HepG2 (cell line): ENCODE measurements at regions not wholly inside any gene's neighbourhood (a gene's known extent, or its start where the extent isn't known, plus 50 kb on each side); places are given as distances from the start of the nearest gene placed in this dataset.

Experiments
- ATAC-seq: fragments of 200-7000 bp; cut with Tn5 transposase; 3 replicates; pipeline ENCODE4 v1.9.1; 2020; ENCODE audit warnings: mild to moderate bottlenecking, moderate library complexity
- BruUV-seq: library from RNA; stranded (reverse); fragments of 400-500 nt; replicated peaks from 2 replicates; lab custom pipeline; 2021; lab: Mats Ljungman, UMichigan
- CTCF ChIA-PET: fragments of 300-600 bp; formaldehyde crosslinking; extraction: SDS; loops from one replicate; lab custom pipeline; 2021; ENCODE audit warnings: low total read pairs, inconsistent platforms, low intra/inter-chr PET ratio; lab: Yijun Ruan, JAX
- POLR2A ChIA-PET: fragments of 350-600 bp; sonication (Branson Sonifier 250); formaldehyde crosslinking; loops from one replicate; lab custom pipeline; 2020; ENCODE audit warnings: antibody characterized with exemption, inconsistent platforms; lab: Yijun Ruan, JAX
- DNase-seq: peaks from one replicate; pipeline ENCODE4 v3.0.0-alpha.2; 2015; ENCODE audit warnings: low spot score
- FAIRE-seq: peaks from 3 replicates; lab custom pipeline; 2011; peaks lifted over from hg19 to GRCh38; lab: Jason Lieb, UNC
- H2AFZ ChIP-seq: one replicate; pipeline ENCODE4 v1.6.1; 2011; ENCODE audit warnings: low read length, inconsistent platforms
- H3K27ac ChIP-seq: fragments of 300-600 bp; 3 replicates; pipeline ENCODE4 v1.8.0; 2011; ENCODE audit warnings: mixed run types, mild to moderate bottlenecking, mixed read lengths, low read length, inconsistent platforms; ENCODE audit not compliant: insufficient read depth; ENCODE audit errors: extremely low read length
- H3K27me3 ChIP-seq, 2 experiments: fragments of 200-600 bp in 1 of 2; 2 replicates in 1 of 2; 3 replicates in 1 of 2; pipeline versions ENCODE4 v1.6.0 to v1.8.0; 2011; ENCODE audit warnings: low read length in 2 of 2, mild to moderate bottlenecking in 2 of 2, moderate library complexity in 2 of 2, inconsistent platforms in 1 of 2; ENCODE audit not compliant: insufficient read depth in 2 of 2, control insufficient read depth in 1 of 2
- H3K36me3 ChIP-seq, 2 experiments: fragments of 200-600 bp in 1 of 2; replicated peaks in 1 of 2; 2 replicates in 1 of 2; 3 replicates in 1 of 2; pipeline versions ENCODE4 v1.5.1 to v1.8.0; 2011; ENCODE audit warnings: low read length in 2 of 2, inconsistent platforms in 1 of 2; ENCODE audit not compliant: insufficient read depth in 2 of 2, control insufficient read depth in 1 of 2
- H3K4me1 ChIP-seq: 2 replicates; pipeline ENCODE4 v1.5.1; 2012; ENCODE audit warnings: low read length, inconsistent platforms; ENCODE audit not compliant: insufficient read depth
- H3K4me2 ChIP-seq: 2 replicates; pipeline ENCODE4 v1.6.0; 2011; ENCODE audit warnings: low read depth, low read length, inconsistent platforms
- H3K4me3 ChIP-seq, 3 experiments: fragments of 200-600 bp in 1 of 3; sonication (generic), shearing (Covaris generic) in 1 of 3; replicated peaks in 1 of 3; 2 replicates each; pipeline ENCODE4 v1.5.1; 2011 to 2016; ENCODE audit warnings: low read length in 3 of 3, inconsistent platforms in 2 of 3, low read depth in 2 of 3, mild to moderate bottlenecking in 2 of 3, control low read depth in 1 of 3, mixed read lengths in 1 of 3; ENCODE audit not compliant: insufficient read depth in 1 of 3
- H3K79me2 ChIP-seq: one replicate; pipeline ENCODE4 v1.6.1; 2011; ENCODE audit warnings: low read length, inconsistent platforms; ENCODE audit not compliant: insufficient read depth
- H3K9ac ChIP-seq: 2 replicates; pipeline ENCODE4 v1.6.0; 2011; ENCODE audit warnings: mild to moderate bottlenecking, low read depth, low read length, inconsistent platforms; ENCODE audit not compliant: insufficient read depth
- H3K9me3 ChIP-seq: 2 replicates; pipeline ENCODE4 v1.5.1; 2012; ENCODE audit warnings: mild to moderate bottlenecking, low read length
- H4K20me1 ChIP-seq: 2 replicates; pipeline ENCODE4 v1.6.0; 2011; ENCODE audit warnings: inconsistent platforms, mild to moderate bottlenecking, low read length, moderate library complexity; ENCODE audit not compliant: insufficient read depth
- CBFB ChIP-seq: sonication (generic); formaldehyde crosslinking; IDR thresholded peaks from 2 replicates; pipeline ENCODE4 v1.4.0; 2020; ENCODE audit warnings: missing genetic modification reagents
- CTCF ChIP-seq: sonication (generic); formaldehyde crosslinking; IDR thresholded peaks from 2 replicates; pipeline ENCODE4 v1.5.0; 2020; ENCODE audit warnings: mild to moderate bottlenecking, missing genetic modification reagents, moderate library complexity
- EEA1 ChIP-seq: sonication (generic); formaldehyde crosslinking; IDR thresholded peaks from 2 replicates; pipeline ENCODE4 v1.5.1; 2020; ENCODE audit warnings: mild to moderate bottlenecking, missing genetic modification reagents, borderline replicate concordance
- GATAD2A ChIP-seq: IDR thresholded peaks from 2 replicates; pipeline ENCODE4 v1.6.1; 2016
- HDAC1 ChIP-seq: sonication (generic); formaldehyde crosslinking; IDR thresholded peaks from 2 replicates; pipeline ENCODE4 v1.5.1; 2020; ENCODE audit warnings: mild to moderate bottlenecking, missing genetic modification reagents
- HDAC2 ChIP-seq: sonication (generic); formaldehyde crosslinking; IDR thresholded peaks from 2 replicates; pipeline ENCODE4 v1.4.0; 2020; ENCODE audit warnings: missing genetic modification reagents
- HNRNPL ChIP-seq: fragments of 200-400 bp; formaldehyde crosslinking; IDR thresholded peaks from 2 replicates; pipeline ENCODE4 v1.6.1; 2017; ENCODE audit warnings: mild to moderate bottlenecking, low read depth, low read length
- KAT8 ChIP-seq: IDR thresholded peaks from 2 replicates; pipeline ENCODE4 v1.6.1; 2016; ENCODE audit warnings: missing genetic modification reagents, missing compliant biosample characterization
- NFKB2 ChIP-seq: sonication (generic); formaldehyde crosslinking; IDR thresholded peaks from 2 replicates; pipeline ENCODE4 v1.4.0; 2020; ENCODE audit warnings: missing genetic modification reagents, borderline replicate concordance
- RCOR2 ChIP-seq: IDR thresholded peaks from 2 replicates; pipeline ENCODE4 v1.6.1; 2016; ENCODE audit warnings: missing biosample characterization, missing genetic modification reagents
- SAP130 ChIP-seq: IDR thresholded peaks from 2 replicates; pipeline ENCODE4 v1.6.1; 2016; ENCODE audit warnings: low read depth
- SP1 ChIP-seq, 2 experiments: fragments of 450-650 bp in 1 of 2; sonication (generic) in 1 of 2; formaldehyde crosslinking in 1 of 2; IDR thresholded peaks; 2 replicates each; pipeline versions ENCODE4 v1.4.0 to v1.6.1; 2016 to 2020; ENCODE audit warnings: missing genetic modification reagents in 1 of 2
- TFAP4 ChIP-seq: sonication (generic); IDR thresholded peaks from 2 replicates; pipeline ENCODE4 v1.6.1; 2016; ENCODE audit warnings: low read depth, borderline replicate concordance
- TSC22D2 ChIP-seq: sonication (generic); formaldehyde crosslinking; IDR thresholded peaks from 2 replicates; pipeline ENCODE4 v1.5.1; 2020; ENCODE audit warnings: missing genetic modification reagents, mild to moderate bottlenecking, borderline replicate concordance
- ZBTB37 ChIP-seq: sonication (generic); formaldehyde crosslinking; IDR thresholded peaks from 2 replicates; pipeline ENCODE4 v1.4.0; 2020; ENCODE audit warnings: mild to moderate bottlenecking, missing genetic modification reagents
- ZMYM3 ChIP-seq: sonication (generic); formaldehyde crosslinking; IDR thresholded peaks from 2 replicates; pipeline ENCODE4 v1.5.1; 2020; ENCODE audit warnings: mild to moderate bottlenecking, missing genetic modification reagents
- ZNF44 ChIP-seq: sonication (generic); formaldehyde crosslinking; IDR thresholded peaks from 2 replicates; pipeline ENCODE4 v1.5.1; 2020; ENCODE audit warnings: mild to moderate bottlenecking, missing genetic modification reagents
- WGBS: methylation state at CpG from one replicate; pipeline ENCODE4 v1.1.6; 2017; ENCODE audit warnings: low lambda C conversion rate; 5-methylcytosine and 5-hydroxymethylcytosine counted together
- in situ Hi-C: cut with HindIII; loops from 2 replicates; pipeline ENCODE4 v1.10.0; 2017; ENCODE audit warnings: low pct_unique_long_range_greater_than_20kb; ENCODE audit not compliant: extremely low pct_ligation_motif_present
- intact Hi-C: fragments of 100-400 bp; cut with micrococcal nuclease; formaldehyde crosslinking; loops from one replicate; pipeline ENCODE4 v1.10.0; 2022; ENCODE audit not compliant: unreplicated experiment
- TF ChIP-seq, protein P1 (sequence below): sonication (generic); formaldehyde crosslinking; IDR thresholded peaks from 2 replicates; pipeline ENCODE4 v1.5.1; 2020; ENCODE audit warnings: mild to moderate bottlenecking, moderate library complexity, missing genetic modification reagents

GRCh38 chr13:40480012-40480914 is 186.2 kb downstream of the FOXO1 start:
- H3K4me1 ChIP-seq, result peaks cover 92% of the 10 kb centered on the region
- no peaks in the 10 kb centered on the region for H3K27me3 ChIP-seq
- BruUV-seq, result no TSS peak
- ATAC-seq (peak; percentile 47), FAIRE-seq (peak; percentile 57), DNase-seq (peak; percentile 62)
- no peaks in the 10 kb centered on the region for H3K9me3 ChIP-seq
- no peaks in the 10 kb centered on the region for H4K20me1 ChIP-seq
- peak overlapping the region; percentile 32 for H3K9ac ChIP-seq
- WGBS, result 13% methylated on average over 12 of the region's 19 CpGs
- peak overlapping the region; percentile 49 for H3K27ac ChIP-seq
- peak overlapping the region in 2 of 3 experiments; percentile 3 to 34; a peak in 3 of 6 replicates for H3K4me3 ChIP-seq
- CTCF ChIA-PET, result no interaction called here
- in situ Hi-C loops, result no loop called here
- H3K36me3 ChIP-seq, result no peaks in the 10 kb centered on the region
- H3K79me2 ChIP-seq, result no peaks in the 10 kb centered on the region
- intact Hi-C loops, result loop anchor here (5.0 kb wide), 1 partner anchor 182 kb away; no protein-coding TSS in a partner anchor
- peak overlapping the region; percentile 55 for H3K4me2 ChIP-seq
- POLR2A ChIA-PET, result interaction anchor here (1.2 kb wide), 1 partner anchor 23 kb away, joined by 4 read pairs; no protein-coding TSS in a partner anchor
- H2AFZ ChIP-seq, result no peak overlapping the region
- TF ChIP-seq CTCF (CRISPR knock-in tag) (no peak; the same call in 1 of the 2 replicates), TSC22D2 (CRISPR knock-in tag) (no peak), SP1 (IDR thresholded peaks at IDR 0.05) (no peak), SP1 (CRISPR knock-in tag; IDR thresholded peaks at IDR 0.05) (no peak), ZBTB37 (CRISPR knock-in tag) (peak; percentile 71; the same call in 1 of the 2 replicates), HNRNPL (peak; percentile 88), KAT8 (CRISPR knock-in tag) (no peak), EEA1 (CRISPR knock-in tag) (no peak), NFKB2 (CRISPR knock-in tag) (0 out of 2 replicates have a peak, but pooled peaks have one; percentile 51), ZNF44 (CRISPR knock-in tag) (no peak), HDAC1 (CRISPR knock-in tag) (peak; percentile 43; the same call in 1 of the 2 replicates), TFAP4 (peak; percentile 81; the same call in 1 of the 2 replicates), SAP130 (CRISPR knock-in tag) (peak; percentile 49; the same call in 1 of the 2 replicates), CBFB (CRISPR knock-in tag) (0 out of 2 replicates have a peak, but pooled peaks have one; percentile 36), GATAD2A (CRISPR knock-in tag) (peak; percentile 51), RCOR2 (peak; percentile 69), ZMYM3 (CRISPR knock-in tag) (peak; percentile 94), HDAC2 (CRISPR knock-in tag) (peak; percentile 11; the same call in 1 of the 2 replicates)
- TF ChIP-seq, protein P1, sequence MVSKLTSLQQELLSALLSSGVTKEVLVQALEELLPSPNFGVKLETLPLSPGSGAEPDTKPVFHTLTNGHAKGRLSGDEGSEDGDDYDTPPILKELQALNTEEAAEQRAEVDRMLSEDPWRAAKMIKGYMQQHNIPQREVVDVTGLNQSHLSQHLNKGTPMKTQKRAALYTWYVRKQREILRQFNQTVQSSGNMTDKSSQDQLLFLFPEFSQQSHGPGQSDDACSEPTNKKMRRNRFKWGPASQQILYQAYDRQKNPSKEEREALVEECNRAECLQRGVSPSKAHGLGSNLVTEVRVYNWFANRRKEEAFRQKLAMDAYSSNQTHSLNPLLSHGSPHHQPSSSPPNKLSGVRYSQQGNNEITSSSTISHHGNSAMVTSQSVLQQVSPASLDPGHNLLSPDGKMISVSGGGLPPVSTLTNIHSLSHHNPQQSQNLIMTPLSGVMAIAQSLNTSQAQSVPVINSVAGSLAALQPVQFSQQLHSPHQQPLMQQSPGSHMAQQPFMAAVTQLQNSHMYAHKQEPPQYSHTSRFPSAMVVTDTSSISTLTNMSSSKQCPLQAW (CRISPR knock-in tag), result no peak
